H4 (cell line): ENCODE measurements at regions not wholly inside any gene's neighbourhood (a gene's known extent, or its start where the extent isn't known, plus 50 kb on each side); places are given as distances from the start of the nearest gene placed in this dataset.

Experiments used
- DNase-seq: peaks from one replicate; pipeline ENCODE4 v3.0.0-alpha.2; 2015; ENCODE audit warnings: low spot score

DNA sequence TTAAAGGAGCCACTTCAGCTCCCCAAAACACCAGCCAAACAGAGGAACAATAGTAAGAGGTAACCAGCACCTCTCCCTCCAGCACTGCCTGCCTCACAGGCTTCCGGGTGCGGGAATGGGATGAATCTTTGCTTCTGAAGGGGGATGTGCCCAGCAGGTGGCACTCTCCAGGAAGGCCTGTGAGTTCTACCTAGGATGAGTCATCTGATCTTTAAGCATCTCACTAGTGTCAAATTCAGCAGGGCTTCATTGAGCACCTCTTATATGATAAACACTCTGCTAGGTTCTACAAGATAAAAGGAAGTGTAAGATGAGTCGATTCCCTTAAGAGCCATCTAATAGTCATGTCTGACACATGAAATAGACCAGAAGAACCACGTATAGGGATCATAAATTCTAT is 237.4 kb upstream of the UMPS start:
- peak; percentile 54 for DNase-seq

DNA sequence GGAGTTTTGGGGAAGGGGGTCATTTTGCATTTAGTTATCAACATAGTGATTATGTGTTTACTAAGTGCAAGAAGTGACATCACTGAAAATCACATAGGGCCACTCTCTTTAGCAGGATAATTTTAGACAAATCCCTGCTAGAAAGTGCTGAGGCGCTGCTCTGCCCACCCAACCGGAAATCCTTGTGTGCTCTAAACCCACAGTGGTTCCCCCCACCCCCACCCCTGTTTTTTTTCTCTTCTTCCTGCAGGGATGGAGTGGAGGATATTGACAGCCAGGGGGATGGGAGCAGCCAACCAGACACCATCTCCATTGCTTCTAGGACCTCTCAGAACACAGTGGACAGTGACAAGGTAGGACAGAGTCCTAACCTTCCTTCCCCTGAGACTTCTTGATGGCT is 234.2 kb upstream of the UMPS start:
- no peak for DNase-seq

DNA sequence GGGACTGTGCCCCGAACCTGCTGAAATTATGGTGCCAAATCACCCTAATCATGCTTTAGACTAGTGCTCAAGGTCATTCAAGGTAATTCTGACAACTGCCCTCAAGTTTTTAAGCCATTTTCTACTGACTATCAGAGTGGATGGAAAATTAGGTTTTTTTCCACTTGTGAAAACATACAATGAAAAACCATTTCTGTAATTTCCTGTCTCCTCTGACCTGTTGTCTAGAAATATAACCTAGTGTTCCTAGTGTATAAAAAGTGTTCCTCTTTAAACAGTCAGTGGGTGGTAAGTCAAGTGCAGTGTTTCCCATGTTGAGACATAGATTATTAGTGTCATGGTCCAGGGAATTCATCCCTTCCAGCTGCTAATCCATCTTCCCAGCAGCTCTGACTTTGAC is 232.8 kb upstream of the UMPS start:
- no peak for DNase-seq

DNA sequence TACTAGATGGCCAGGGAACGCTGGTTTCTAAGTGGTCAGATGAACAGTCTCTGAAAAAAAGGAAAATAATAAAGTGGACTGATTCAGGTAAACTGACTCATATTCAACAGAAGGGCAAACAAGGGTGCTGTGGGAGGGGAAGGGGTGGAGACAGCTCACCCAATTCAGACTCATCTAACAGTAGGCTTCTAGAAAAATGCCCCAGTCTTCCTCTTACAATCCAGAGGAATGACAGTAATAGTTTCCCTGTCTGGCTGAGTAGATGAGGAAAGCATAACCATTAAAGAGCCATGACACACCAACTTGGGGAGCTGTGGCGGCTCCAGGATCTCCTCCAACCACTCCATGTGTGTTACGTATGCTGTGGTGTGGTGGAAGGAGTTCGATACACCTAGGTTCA is 231.4 kb upstream of the UMPS start:
- DNase-seq, result no peak

DNA sequence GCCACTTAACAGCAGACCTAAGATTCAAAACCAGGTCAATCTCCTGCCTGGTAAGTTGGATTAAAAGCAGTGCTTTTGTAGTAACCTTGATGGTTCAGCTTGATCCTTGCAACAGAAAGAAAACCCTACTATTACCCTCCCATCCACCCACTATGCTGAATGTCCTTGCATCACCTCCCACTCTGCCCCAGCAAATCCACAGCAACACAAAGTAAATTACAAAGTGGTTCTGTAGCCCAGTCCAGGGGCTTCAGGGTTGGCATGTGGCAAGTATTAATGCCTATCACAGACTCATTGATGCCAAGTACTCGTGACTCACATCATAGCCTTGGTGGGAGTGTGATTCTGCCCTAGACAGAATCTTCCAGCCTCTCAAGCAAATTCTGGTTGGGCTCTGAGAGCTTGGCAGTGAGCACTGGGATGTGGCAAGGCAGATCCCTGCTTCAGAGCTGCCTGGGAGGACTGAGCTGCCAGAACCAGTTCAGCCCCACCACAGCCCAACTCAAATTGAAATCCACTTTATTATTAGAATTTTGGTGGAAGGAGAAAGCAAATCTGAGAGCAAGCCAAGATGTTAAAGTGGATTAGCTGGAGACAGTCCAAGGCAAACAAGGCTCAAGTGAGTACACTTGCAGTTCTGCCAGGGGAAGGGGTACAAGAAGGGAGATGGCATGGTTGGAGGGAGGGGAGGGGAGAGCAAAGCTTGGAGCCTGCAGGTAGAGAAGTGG is 225.8 kb upstream of the UMPS start:
- DNase-seq, result peak; percentile 41

DNA sequence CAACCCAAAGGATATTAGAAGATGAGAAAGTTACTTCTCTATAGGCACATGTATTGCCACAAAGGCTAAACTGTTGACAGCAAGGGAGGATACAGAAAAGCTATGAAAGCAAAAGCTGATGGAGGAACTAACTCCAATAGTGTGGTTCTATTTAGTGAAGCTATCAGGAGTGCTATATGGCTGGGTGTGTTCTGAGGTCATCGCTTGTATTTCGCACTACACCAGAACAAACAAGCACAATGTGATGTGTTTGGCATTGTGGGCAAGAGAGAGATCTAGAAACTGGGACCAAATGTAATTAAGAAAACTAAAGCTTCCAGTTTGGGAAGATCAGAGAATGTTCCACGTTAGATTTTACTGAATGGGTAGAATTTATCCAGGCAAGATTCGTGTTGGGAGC is 220.4 kb upstream of the UMPS start:
- no peak for DNase-seq

DNA sequence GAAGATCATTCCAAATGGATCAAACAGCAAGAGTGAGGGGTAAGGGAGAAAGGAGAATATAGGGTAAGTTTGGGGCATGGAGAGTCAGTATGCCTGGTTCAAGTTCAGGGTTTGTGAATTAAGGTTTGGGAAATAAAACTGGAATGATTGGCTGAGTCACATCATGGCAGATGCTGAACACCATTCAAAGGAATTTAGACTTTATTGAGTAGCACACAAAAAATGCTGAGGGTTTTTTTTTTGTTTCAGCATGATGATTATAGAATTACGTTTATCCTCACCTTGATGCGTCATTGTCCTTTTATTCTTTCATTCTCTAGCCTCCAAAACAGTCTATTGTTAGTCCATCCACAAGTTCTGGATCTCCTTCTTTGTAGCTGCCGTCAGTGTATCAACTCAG is 220.0 kb upstream of the UMPS start:
- DNase-seq, result no peak

DNA sequence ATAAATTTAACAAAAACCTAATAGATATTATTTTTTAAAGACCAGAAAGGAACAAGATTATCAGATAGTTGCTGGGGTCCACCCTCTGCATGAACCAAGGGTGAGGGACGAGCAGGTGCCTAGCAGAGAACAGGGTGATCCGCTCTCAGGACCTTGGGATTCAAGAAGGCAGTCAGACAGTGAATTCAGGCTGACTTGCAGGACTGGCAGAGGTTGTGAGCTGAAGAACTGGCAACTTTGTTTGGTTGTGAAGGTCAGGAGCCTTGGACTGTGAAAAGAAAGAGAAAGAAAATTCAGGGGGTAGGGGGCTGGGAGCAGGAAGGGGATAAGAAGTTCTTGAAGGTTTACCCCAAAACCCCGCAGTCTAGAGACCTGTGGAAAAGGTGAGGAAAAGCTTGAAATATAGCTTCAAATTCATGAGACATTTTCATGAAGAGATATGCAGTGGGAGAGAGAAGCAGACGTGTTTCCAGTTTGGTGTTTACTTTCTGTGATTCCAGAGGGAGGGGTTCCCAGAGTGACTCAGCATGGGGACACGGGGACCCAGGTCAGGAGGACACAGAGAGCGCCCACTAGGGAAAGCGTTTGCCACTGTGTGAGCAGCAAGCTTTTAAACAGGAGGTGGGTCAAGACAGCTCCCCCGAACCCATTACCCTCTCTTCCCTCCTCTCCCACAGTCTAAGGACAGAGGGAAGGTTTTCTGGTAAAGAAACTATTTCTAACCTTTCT is 217.2 kb upstream of the UMPS start:
- DNase-seq, result peak; percentile 76

DNA sequence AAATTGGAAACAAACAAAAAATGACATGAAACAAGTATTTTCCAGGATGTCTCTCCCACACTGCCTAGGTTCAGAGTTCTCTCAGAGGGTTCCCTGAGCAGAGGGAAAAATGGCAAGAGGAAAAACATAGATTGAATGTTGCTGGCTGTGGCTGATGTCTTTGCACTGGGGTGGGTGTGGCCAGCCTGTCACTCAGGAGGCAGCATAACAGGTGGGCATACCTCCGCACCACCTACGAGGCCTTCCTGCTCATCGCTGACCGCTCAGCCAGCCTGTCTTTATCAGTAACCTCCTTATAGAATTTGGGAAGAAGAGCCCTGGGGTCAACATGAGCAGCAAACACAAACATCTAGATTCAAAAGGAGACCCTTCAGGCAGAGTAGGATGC is 216.6 kb upstream of the UMPS start:
- DNase-seq, result no peak

DNA sequence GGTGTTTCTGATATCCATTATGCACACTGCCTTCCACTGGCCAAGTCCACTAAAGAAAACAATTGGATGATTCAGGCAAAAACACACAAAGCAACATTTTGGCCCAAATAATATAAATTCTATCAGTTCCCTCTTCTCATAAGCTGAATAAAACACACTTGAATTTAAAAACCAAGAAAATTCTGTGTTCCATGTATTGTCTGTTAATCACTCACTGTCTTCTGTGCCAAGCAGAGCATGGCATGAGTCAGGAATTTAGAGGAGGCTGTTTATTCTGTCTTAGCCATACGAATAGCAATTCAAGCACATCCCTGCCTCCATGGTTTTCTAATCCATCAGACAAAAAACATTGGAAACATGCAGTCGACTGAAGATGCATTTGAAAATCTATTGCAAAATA is 215.6 kb upstream of the UMPS start:
- DNase-seq, result peak; percentile 25

DNA sequence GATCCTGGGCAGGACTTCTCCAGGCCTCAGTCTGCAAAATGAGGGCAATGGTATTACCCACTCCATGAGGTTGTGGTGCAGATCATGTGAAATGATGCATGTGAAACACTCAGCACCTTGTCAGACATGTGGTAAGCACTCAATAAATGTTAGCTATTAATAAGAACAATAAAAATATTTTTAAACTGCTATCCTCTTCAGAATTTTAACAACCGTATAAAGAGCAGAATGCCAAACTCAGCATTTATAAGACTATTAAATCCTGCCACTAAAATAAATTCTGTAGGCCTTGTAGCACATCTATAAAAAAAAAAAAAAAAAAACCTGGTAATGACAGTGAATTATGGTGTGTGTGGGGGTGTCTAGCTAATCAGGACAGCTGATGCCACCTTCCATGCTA is 213.9 kb upstream of the UMPS start:
- no peak for DNase-seq

DNA sequence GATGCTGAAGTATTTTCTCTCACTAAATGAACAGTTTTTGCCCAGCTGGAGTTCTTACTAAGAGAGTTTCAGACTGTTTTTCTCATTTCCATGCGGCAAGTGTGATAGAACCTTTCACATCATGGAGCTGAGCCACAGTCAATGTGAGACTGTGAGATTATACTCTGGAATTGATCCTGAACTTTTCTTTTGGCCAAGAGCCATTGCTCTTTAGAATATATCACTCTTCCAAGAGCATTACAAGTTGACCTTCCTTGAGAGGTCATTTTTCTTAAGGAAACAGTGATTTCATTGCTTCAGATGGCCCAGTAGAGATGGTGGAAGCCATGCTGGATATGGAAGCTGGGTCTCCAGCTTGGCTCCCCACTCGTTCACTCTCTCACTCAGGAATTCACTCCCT is 212.9 kb upstream of the UMPS start:
- no peak for DNase-seq

DNA sequence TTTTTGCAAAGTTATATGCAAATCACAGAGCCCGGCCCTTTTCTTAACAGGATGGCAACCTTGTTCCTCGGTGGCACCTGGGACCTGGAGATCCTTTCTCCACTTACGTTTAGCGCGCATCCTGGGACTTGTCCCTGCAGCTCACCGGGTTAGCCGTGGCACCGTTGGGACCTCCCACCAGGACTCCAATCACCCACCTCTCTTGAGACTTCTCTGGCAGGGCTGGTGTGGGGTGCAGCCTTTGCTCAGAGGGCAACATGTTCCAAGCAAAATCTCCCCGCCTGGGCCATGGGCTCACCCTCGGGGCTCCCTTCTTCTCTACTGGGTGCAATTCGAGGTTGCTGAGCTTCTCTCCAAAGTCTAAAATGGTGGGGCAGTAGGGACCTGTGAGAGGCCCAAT is 211.9 kb upstream of the UMPS start:
- DNase-seq, result no peak

DNA sequence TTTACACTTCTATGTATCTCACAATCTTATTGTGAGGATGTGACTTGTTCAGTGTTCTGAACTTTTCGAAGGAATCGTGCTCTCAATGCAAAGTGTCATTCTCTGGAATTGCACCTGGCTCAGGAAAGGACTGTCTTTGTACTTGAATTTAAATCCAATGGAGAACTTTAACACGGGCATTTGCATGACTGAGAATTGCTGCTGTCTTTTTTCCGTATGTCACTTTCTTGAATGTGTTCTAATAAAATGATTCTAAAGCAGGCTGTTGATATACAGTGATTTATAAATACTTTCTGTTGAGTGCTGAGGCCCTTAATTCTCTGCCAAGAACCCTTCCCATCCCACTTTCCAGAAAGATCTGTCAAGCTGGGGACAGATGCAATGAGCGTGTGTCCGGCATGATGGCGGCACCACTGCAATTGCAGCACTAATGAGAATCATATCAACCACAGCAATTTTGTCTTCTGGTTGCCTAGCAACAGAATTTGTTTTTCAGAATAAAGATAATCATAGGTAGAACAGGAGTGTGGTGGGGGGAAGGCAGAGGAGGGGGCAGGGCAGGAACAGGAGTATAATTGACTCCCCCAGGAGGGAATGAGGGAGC is 210.6 kb upstream of the UMPS start:
- DNase-seq, result no peak

DNA sequence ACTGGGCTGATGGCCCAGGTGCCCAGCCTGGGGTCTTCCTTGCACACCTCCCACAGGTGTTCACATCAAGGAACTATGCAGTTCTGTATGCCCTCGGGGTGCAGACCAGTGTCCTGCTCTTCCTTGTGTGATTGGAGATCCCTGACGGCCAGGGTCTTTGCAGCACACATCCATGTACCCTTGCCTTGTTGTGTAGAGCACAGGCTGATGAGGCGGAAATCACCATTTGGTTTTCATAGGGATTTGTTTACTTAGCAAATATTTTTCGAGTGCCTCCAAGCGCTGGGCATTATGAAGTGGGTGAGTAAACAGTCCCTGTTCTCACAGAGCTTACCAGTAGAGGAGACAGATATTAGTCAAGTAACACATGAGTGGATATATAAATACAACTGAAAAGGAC is 209.3 kb upstream of the UMPS start:
- DNase-seq, result peak; percentile 25

DNA sequence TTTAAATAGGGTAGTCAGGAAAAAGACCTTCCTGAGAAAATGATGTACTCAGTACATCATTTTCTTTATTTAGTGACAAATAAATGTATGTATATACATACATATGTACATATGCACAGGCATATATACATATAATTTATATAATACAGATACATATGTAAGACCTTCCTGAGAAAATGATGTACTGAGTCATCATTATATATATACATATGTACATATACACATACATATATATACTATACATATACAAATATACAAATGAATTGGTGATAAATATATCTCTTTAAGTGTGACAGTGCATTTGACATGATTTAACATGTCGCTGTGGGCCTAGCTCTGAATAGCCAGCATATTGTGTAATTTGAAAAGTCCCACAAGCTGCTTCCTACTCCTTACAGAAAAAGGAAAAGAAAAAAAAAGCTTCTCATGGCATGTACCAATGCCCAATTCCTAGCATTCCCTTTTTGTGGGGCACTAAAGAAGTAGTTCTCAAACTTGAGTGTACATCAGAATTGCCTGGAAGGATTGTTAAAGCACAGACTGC is 208.1 kb upstream of the UMPS start:
- DNase-seq, result no peak

DNA sequence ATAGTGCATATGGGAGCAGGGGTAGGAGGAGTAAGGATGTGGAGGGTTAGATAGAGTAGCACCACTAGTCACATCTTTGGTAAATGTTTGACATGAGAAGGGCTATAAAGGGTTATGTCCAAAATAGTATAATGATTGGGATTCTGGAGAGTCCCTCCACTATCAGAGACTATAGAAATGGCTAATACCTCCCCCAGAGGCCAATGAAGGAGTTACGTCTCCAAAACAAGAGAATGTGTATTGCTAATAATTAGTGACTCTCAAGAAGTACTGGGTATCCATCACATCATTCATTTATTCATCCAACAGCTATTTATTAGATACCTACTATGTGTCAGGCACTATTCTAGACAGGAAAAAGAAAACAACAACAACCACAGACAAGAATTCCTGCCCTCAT is 203.7 kb upstream of the UMPS start:
- DNase-seq, result no peak

DNA sequence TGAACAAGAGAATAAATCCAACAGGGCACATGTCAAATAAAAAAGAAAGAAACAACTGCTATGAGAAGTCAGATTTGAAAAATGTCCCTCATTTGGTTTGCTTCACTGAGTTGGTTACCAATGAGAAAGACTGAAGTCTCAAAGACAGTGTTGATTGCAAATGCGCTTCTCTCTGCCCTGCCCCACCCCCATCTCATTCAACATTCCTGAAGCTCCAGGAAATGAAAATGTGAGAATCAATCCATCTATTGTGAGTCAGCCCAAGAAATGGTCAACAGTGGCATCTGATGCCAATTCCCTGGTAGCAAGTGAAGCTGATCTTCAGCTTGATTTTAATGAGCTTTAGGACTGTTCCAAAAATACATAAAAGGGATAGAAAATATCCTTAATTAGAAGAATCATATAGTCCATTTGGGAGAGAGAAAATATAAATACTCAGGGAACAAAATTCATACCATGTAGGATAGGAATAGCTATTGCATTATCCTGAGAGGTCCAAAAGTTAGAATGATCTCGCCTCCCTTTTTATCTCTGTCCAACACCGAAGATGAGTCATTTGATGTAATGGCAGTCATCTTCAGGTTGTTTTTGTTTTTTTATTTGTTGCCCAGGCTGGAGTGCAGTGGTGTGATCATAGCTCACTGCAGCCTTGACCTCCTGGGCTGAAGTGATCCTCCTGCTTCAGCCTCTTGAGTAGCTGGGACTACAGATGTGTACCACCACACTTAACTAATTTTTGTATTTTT is 200.3 kb upstream of the UMPS start:
- DNase-seq, result no peak

DNA sequence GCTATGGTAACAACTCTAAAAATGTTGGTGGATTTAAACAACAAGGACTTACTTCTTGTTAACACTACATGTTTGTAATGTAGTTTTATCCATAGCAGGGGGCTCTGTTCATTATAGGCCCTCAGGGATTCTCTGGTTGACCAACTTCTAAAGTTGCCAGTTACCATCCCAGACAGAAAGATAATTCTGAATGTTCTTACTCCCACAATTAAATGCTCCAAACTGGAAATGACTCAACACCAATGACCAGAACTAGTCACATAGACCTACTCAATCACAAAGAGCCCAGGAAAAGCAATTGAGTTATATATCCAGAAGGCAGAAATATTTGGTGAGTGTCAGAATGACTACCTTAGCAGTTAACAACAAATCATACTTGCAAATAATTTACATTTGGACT is 199.3 kb upstream of the UMPS start:
- no peak for DNase-seq

DNA sequence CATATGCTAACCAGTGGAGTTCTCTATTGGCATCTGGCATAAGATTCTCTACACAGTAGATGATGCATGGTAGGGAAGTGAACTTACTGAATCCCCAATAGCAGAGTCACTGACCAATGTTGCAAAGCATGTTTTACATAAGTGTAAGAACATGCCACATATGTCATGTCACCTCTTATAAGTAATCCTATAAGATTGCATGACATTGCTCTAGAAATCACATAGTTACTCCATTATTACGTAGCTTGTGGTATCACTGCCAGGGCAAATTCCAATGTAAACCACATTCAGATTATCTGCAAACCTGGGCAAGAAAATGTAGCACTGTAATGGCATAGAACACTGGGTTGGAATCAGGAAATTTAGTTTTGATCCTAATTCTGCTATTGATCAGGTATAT is 198.2 kb upstream of the UMPS start:
- DNase-seq, result peak; percentile 34

DNA sequence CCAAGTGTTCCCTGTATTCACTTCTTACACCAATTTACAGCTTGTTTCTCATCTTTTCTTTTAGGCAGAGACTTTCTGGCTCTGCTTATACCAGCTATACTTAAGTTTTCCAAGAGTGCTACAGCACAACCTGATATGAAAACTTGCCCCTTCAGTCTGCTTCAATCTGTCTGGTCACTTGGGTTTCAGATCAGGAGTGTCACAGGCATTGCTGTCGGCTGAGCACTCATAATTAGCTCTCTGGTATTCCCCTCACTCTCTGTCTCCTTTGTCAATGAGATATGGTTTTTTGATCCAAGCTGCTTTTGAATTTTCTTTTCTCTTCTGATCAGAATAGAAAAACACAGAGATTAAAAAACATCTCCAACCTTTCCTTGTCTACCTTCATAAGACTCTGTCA is 194.9 kb upstream of the UMPS start:
- DNase-seq, result no peak

DNA sequence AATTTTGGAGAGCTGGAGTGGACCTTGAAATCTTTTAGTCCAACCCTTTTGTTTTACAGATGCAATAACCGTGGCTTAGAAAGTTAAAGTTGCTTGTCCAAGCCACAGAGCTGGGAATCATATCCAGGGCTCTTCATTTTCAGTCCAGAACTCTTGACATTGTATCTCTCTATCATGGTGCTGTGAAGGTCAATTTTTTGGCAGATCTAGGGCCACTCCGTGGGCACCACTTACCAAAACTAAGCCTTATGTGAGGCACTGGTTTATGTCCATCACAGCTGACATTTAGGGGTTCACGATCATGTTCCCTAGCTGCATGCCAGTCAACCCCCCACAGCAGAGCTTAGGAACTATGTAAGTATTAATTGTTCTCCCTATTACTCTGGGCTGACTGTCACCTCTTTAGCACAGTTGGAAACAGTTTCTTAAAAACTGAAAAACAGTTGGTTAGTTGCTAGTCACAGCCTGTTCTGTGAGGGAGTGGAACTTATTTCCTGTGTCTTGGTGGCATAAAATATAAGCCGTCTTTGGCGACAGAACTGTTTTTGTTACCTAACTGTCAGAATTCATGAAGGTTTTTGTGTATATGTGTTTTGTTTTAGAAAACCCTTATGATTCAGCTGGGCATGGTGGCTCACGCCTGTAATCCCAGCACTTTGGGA is 189.6 kb upstream of the UMPS start:
- no peak for DNase-seq
